ENCODE measurements at regions not wholly inside any gene's neighbourhood (a gene's known extent, or its start where the extent isn't known, plus 50 kb on each side); places are given as distances from the start of the nearest gene placed in this dataset.

- 74 to 82% (median 82%) methylated on average over 16 of the region's 16 CpGs for WGBS, 3 donors
- no peak overlapping the region for H3K4me3 ChIP-seq
- H3K36me3 ChIP-seq: no peaks in the 10 kb centered on the region
- H3K27ac ChIP-seq: no peak overlapping the region
- intact Hi-C loops (cut with DNase I): no loop called here
- H3K4me1 ChIP-seq (ENCODE audit: insufficient read depth): no peaks in the 10 kb centered on the region
- no peak for DNase-seq
- TF ChIP-seq POLR2A (IDR thresholded peaks at IDR 0.05) (no peak), EP300 (IDR thresholded peaks at IDR 0.05) (no peak), CTCF (IDR thresholded peaks at IDR 0.05) (no peak)
- no peaks in the 10 kb centered on the region for H3K27me3 ChIP-seq
- H3K9me3 ChIP-seq: no peaks in the 10 kb centered on the region
These were observed 243.4 kb upstream of the PPP2R2D start for GRCh38 chr10:131657318-131657984.

GRCh38 chr10:131657985-131658330 lies 242.8 kb upstream of the PPP2R2D start:
- H3K36me3 ChIP-seq: no peaks in the 10 kb centered on the region
- no peaks in the 10 kb centered on the region for H3K9me3 ChIP-seq
- intact Hi-C loops (cut with DNase I): no loop called here
- no peak overlapping the region for H3K27ac ChIP-seq
- DNase-seq: no peak
- H3K27me3 ChIP-seq: no peaks in the 10 kb centered on the region
- TF ChIP-seq POLR2A (IDR thresholded peaks at IDR 0.05) (no peak), EP300 (IDR thresholded peaks at IDR 0.05) (no peak), CTCF (IDR thresholded peaks at IDR 0.05) (no peak)
- 83 to 90% (median 85%) methylated on average over 9 of the region's 9 CpGs for WGBS, 3 donors
- no peak overlapping the region for H3K4me3 ChIP-seq
- H3K4me1 ChIP-seq (ENCODE audit: insufficient read depth): no peaks in the 10 kb centered on the region

- no peaks in the 10 kb centered on the region for H3K9me3 ChIP-seq
- no peaks in the 10 kb centered on the region for H3K36me3 ChIP-seq
- H3K27me3 ChIP-seq: no peaks in the 10 kb centered on the region
- WGBS, 3 donors: 82 to 89% (median 85%) methylated on average over 5 to 9 of the region's 9 CpGs
- H3K4me3 ChIP-seq: no peak overlapping the region
- DNase-seq: no peak
- no peaks in the 10 kb centered on the region for H3K4me1 ChIP-seq (ENCODE audit: insufficient read depth)
- TF ChIP-seq POLR2A (IDR thresholded peaks at IDR 0.05): no peak
- no peak for TF ChIP-seq EP300 (IDR thresholded peaks at IDR 0.05)
- TF ChIP-seq CTCF (IDR thresholded peaks at IDR 0.05): no peak
- intact Hi-C loops (cut with DNase I): no loop called here
- H3K27ac ChIP-seq: no peak overlapping the region
These were observed 242.2 kb upstream of the PPP2R2D start for GRCh38 chr10:131658476-131659110.

DNA sequence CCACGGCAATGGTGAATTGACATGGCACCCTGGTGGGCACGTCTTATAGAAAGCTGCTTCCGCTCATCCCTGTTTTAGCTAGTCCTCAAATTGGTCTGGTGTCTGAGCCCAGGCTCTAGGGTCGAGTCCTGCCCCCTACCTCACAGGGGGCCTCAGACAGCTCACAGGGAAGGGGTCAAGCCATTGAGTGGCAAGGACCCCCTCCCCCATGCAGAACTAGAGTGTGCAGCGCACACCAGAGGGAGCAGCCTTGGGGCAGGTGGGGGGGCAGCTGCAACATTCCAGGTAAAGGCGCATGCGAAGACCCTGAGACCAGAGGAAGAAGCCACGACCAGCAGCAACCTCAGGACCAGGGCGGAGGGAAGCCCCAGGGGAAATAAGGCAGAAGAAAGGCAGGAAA lies 240.4 kb upstream of the PPP2R2D start:
- H3K9me3 ChIP-seq: no peaks in the 10 kb centered on the region
- H3K4me3 ChIP-seq: no peak overlapping the region
- TF ChIP-seq CTCF (IDR thresholded peaks at IDR 0.05): no peak
- TF ChIP-seq POLR2A (IDR thresholded peaks at IDR 0.05): no peak
- no peak for TF ChIP-seq EP300 (IDR thresholded peaks at IDR 0.05)
- no peaks in the 10 kb centered on the region for H3K36me3 ChIP-seq
- WGBS, 3 donors: 91 to 94% (median 93%) methylated on average over 9 of the region's 9 CpGs
- DNase-seq: no peak
- intact Hi-C loops (cut with DNase I): no loop called here
- H3K4me1 ChIP-seq (ENCODE audit: insufficient read depth): no peaks in the 10 kb centered on the region
- no peak overlapping the region for H3K27ac ChIP-seq
- H3K27me3 ChIP-seq: no peaks in the 10 kb centered on the region
